Body of pancreas (tissue), 4 donors: ENCODE measurements at regions not wholly inside any gene's neighbourhood (a gene's known extent, or its start where the extent isn't known, plus 50 kb on each side); places are given as distances from the start of the nearest gene placed in this dataset.
A peak's percentile ranks its signal among the peaks of the same experiment; 100 is the strongest.

Experiments
- ATAC-seq: fragments of 150-250 bp; one replicate; pipeline ENCODE4 v1.9.1; 2016
- DNase-seq, 4 donors: peaks; one replicate each; pipeline ENCODE4 v3.0.0-alpha.2; 2019
- H3K27ac ChIP-seq, 4 donors: fragments of 200-600 bp; sonication (generic); 1 replicate in 3 of 4; 2 replicates in 1 of 4; pipeline versions ENCODE4 v1.5.1 to v1.6.1; 2016 to 2019; ENCODE audit warnings: mild to moderate bottlenecking in 1 of 4, mixed read lengths in 1 of 4, moderate library complexity in 1 of 4
- H3K27me3 ChIP-seq, 2 donors: fragments of 200-600 bp; sonication (generic); one replicate each; pipeline ENCODE4 v1.6.0; 2016; ENCODE audit warnings: mild to moderate bottlenecking in 1 of 2
- H3K36me3 ChIP-seq, 2 donors: fragments of 200-600 bp; sonication (generic); replicated peaks in 1 of 2; 2 replicates each; pipeline ENCODE4 v1.5.1; 2016; ENCODE audit warnings: low read depth in 2 of 2; ENCODE audit not compliant: insufficient read depth in 1 of 2
- H3K4me1 ChIP-seq: fragments of 200-600 bp; sonication (generic); one replicate; pipeline ENCODE4 v1.6.0; 2016
- H3K4me3 ChIP-seq, 2 donors: fragments of 200-600 bp; sonication (generic); 1 replicate in 1 of 2; 2 replicates in 1 of 2; pipeline ENCODE4 v1.5.1; 2016 to 2019
- H3K9me3 ChIP-seq, 3 donors: fragments of 200-600 bp; sonication (generic); 1 replicate in 2 of 3; 2 replicates in 1 of 3; pipeline ENCODE4 v1.5.1; 2016
- CTCF ChIP-seq, 7 experiments: fragments of 450-650 bp in 4 of 7; fragments of 200-600 bp in 3 of 7; sonication (generic) in 3 of 7; IDR thresholded peaks; one replicate each; pipeline ENCODE4 v1.5.1; 2016 to 2019; ENCODE audit warnings: antibody characterized with exemption in 7 of 7
- POLR2A ChIP-seq, 3 donors: fragments of 450-650 bp; IDR thresholded peaks; one replicate each; pipeline ENCODE4 v1.6.1; 2016; ENCODE audit warnings: antibody characterized with exemption in 3 of 3, mild to moderate bottlenecking in 2 of 3
- WGBS, 2 donors: methylation state at CpG; one replicate each; pipeline ENCODE4 v1.1.5; 2017; 5-methylcytosine and 5-hydroxymethylcytosine counted together
- intact Hi-C: fragments of 100-400 bp; cut with DNase I; formaldehyde crosslinking; loops from one replicate; pipeline ENCODE4 v1.15.1; 2023

GRCh38 chr4:123593655-123594054 lies 197.1 kb downstream of the SPRY1 start:
- no peak overlapping the region for H3K27ac ChIP-seq
- H3K9me3 ChIP-seq: no peaks in the 10 kb centered on the region
- H3K36me3 ChIP-seq: no peaks in the 10 kb centered on the region
- no peaks in the 10 kb centered on the region for H3K27me3 ChIP-seq
- DNase-seq: no peak
- intact Hi-C loops: no loop called here
- ATAC-seq: no peak
- WGBS, 2 donors: 78 to 90% methylated on average over 3 of the region's 3 CpGs
- H3K4me1 ChIP-seq: no peaks in the 10 kb centered on the region
- no peak overlapping the region for H3K4me3 ChIP-seq
- TF ChIP-seq CTCF (IDR thresholded peaks at IDR 0.05): no peak
- no peak for TF ChIP-seq POLR2A (IDR thresholded peaks at IDR 0.05)

- ATAC-seq: no peak
- intact Hi-C loops: no loop called here
Measured at GRCh38 chr4:123596805-123597204, 200.2 kb downstream of the SPRY1 start.

GRCh38 chr4:123597586-123597985 lies 201.0 kb downstream of the SPRY1 start:
- no peak overlapping the region for H3K4me3 ChIP-seq
- TF ChIP-seq CTCF (IDR thresholded peaks at IDR 0.05): no peak
- no peak for TF ChIP-seq POLR2A (IDR thresholded peaks at IDR 0.05)
- 70 to 77% methylated on average over 1 of the region's 1 CpG for WGBS, 2 donors
- no peaks in the 10 kb centered on the region for H3K36me3 ChIP-seq
- no peaks in the 10 kb centered on the region for H3K9me3 ChIP-seq
- peaks cover 20% of the 10 kb centered on the region for H3K4me1 ChIP-seq
- ATAC-seq (no peak), DNase-seq (no peak)
- no peaks in the 10 kb centered on the region for H3K27me3 ChIP-seq
- intact Hi-C loops: no loop called here
- H3K27ac ChIP-seq: no peak overlapping the region

More at GRCh38 chr4:123596805-123597204, 200.2 kb downstream of the SPRY1 start:
- H3K36me3 ChIP-seq: no peaks in the 10 kb centered on the region
- no peaks in the 10 kb centered on the region for H3K9me3 ChIP-seq
- peaks cover 20% of the 10 kb centered on the region for H3K4me1 ChIP-seq
- 89 to 91% methylated on average over 3 of the region's 3 CpGs for WGBS, 2 donors
- no peak overlapping the region for H3K27ac ChIP-seq
- TF ChIP-seq CTCF (IDR thresholded peaks at IDR 0.05): no peak
- TF ChIP-seq POLR2A (IDR thresholded peaks at IDR 0.05): no peak
- no peak for DNase-seq
- no peak overlapping the region for H3K4me3 ChIP-seq
- no peaks in the 10 kb centered on the region for H3K27me3 ChIP-seq

- Histone ChIP-seq H3K4me3 (no peak overlapping the region), H3K9me3 (no peaks in the 10 kb centered on the region), H3K27me3 (no peaks in the 10 kb centered on the region), H3K27ac (no peak overlapping the region), H3K4me1 (peaks cover 20% of the 10 kb centered on the region), H3K36me3 (no peaks in the 10 kb centered on the region)
- DNase-seq: no peak
- no peak for TF ChIP-seq POLR2A (IDR thresholded peaks at IDR 0.05)
- TF ChIP-seq CTCF (IDR thresholded peaks at IDR 0.05): no peak
- no peak for ATAC-seq
- intact Hi-C loops: no loop called here
- WGBS, 2 donors: 86 to 100% methylated on average over 1 of the region's 1 CpG
Measured at GRCh38 chr4:123598331-123598730, 201.7 kb downstream of the SPRY1 start.

- Histone ChIP-seq H3K36me3 (no peaks in the 10 kb centered on the region), H3K4me3 (no peak overlapping the region), H3K9me3 (no peaks in the 10 kb centered on the region), H3K27me3 (no peaks in the 10 kb centered on the region), H3K27ac (peak overlapping the region; percentile 49 to 72 (median 58)), H3K4me1 (peaks cover 20% of the 10 kb centered on the region)
- intact Hi-C loops: no loop called here
- WGBS, 2 donors: 18 to 23% methylated on average over 3 of the region's 3 CpGs
- ATAC-seq (peak; percentile 71), DNase-seq (peak in 1 of 4 donors; percentile 20)
- TF ChIP-seq POLR2A (IDR thresholded peaks at IDR 0.05) (no peak), CTCF (IDR thresholded peaks at IDR 0.05) (no peak)
Measured at GRCh38 chr4:123599061-123599919, 202.7 kb downstream of the SPRY1 start.
